Muscle layer of colon (tissue), 2 donors: ENCODE measurements at regions not wholly inside any gene's neighbourhood (a gene's known extent, or its start where the extent isn't known, plus 50 kb on each side); places are given as distances from the start of the nearest gene placed in this dataset.

Experiments used
- H3K27ac ChIP-seq: one replicate; pipeline ENCODE4 v1.7.0; 2013; ENCODE audit warnings: low read depth, mild to moderate bottlenecking, low read length, moderate library complexity
- H3K27me3 ChIP-seq, 2 donors: one replicate each; pipeline ENCODE4 v1.7.0; 2013; ENCODE audit warnings: low read length in 2 of 2, mild to moderate bottlenecking in 2 of 2; ENCODE audit not compliant: insufficient read depth in 2 of 2, control insufficient read depth in 1 of 2
- H3K36me3 ChIP-seq: one replicate; pipeline ENCODE4 v1.7.0; 2013; ENCODE audit warnings: mild to moderate bottlenecking, low read length; ENCODE audit not compliant: insufficient read depth
- H3K4me1 ChIP-seq: one replicate; pipeline ENCODE4 v1.7.0; 2013; ENCODE audit warnings: mild to moderate bottlenecking, low read length; ENCODE audit not compliant: insufficient read depth
- H3K4me3 ChIP-seq, 2 donors: one replicate each; pipeline ENCODE4 v1.7.0; 2013; ENCODE audit warnings: low read length in 2 of 2, low read depth in 1 of 2, mild to moderate bottlenecking in 1 of 2, moderate library complexity in 1 of 2
- H3K9ac ChIP-seq: one replicate; pipeline ENCODE4 v1.7.0; 2013; ENCODE audit warnings: low read length
- H3K9me3 ChIP-seq: one replicate; pipeline ENCODE4 v1.7.0; 2013; ENCODE audit warnings: mild to moderate bottlenecking, low read length
- donor health status: abdominal sarcoma.
- donor health status: Adenocarcinoma of cecum.

DNA sequence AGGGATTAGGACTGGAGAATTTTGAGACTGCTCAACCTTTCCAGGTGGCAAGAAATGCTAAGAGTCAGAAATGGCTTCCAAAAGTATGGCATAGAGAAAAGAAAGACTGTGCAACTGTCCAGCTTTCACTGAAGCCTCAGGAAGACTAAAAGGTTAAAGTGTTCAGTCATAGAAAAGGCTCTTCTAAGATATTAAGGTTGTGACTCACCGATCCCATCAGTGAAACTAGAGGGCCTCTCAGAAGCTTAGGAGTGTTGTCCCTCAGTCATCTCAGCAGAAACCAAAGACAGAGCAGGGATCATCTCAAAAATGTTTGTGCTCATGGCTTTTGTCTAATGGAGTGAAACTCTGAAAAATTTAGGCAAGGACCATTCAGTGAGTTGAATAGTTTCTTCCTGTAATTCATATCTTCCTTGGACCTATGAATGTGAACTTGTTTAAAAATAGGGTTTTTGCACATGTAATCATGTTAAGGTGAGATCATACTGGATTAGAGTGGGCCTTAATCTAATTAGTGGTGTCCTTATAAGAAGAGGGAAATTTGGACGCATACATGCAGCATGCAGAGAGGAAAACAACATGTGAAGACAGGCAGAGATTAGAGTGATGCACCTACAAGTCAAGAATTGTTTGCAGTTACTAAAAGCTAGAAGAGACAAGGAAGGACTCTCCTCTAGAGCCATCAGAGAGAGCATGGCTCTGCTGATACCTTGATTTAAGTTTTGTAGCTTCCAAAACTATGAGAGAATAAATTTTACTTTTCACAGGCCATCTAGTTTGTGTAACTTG is 71.3 kb downstream of the RPE65 start:
- Histone ChIP-seq H3K27me3 (no peaks in the 10 kb centered on the region), H3K4me1 (no peaks in the 10 kb centered on the region), H3K9ac (no peak overlapping the region), H3K36me3 (no peaks in the 10 kb centered on the region), H3K27ac (no peak overlapping the region), H3K4me3 (no peak overlapping the region), H3K9me3 (no peaks in the 10 kb centered on the region)

- Histone ChIP-seq H3K27ac (no peak overlapping the region), H3K36me3 (no peaks in the 10 kb centered on the region), H3K9me3 (no peaks in the 10 kb centered on the region), H3K4me1 (no peaks in the 10 kb centered on the region), H3K27me3 (no peaks in the 10 kb centered on the region), H3K4me3 (no peak overlapping the region), H3K9ac (no peak overlapping the region)
Measured at GRCh38 chr1:68377098-68377497, 72.7 kb downstream of the RPE65 start.

GRCh38 chr1:68376441-68376840 is 73.3 kb downstream of the RPE65 start:
- H3K27me3 ChIP-seq: no peaks in the 10 kb centered on the region
- H3K4me3 ChIP-seq: no peak overlapping the region
- no peaks in the 10 kb centered on the region for H3K36me3 ChIP-seq
- H3K27ac ChIP-seq: no peak overlapping the region
- no peaks in the 10 kb centered on the region for H3K9me3 ChIP-seq
- no peaks in the 10 kb centered on the region for H3K4me1 ChIP-seq
- no peak overlapping the region for H3K9ac ChIP-seq

GRCh38 chr1:68375919-68376318 is 73.8 kb downstream of the RPE65 start:
- Histone ChIP-seq H3K27me3 (no peaks in the 10 kb centered on the region), H3K27ac (no peak overlapping the region), H3K9me3 (no peaks in the 10 kb centered on the region)

DNA sequence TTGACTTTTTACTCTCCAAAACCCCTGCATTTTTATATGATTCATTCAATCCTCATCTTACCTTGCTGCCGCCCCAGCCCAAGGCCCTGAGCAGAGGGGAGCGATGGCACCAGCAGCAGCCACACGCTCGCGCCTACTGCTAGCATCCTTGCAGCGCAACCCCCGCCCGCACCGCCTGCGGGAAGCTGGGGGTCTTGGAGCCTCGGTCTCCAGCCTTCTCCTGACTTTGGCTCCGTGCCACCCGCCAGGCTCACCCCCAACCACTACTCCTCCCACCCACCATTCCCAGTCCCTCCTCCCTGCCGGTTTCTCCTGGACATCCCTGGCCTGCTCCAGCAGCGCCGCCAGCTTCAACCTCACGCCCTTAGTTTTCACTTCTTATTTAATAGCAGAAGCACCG is 76.6 kb downstream of the RPE65 start:
- no peaks in the 10 kb centered on the region for H3K9me3 ChIP-seq
- no peak overlapping the region for H3K27ac ChIP-seq
- H3K9ac ChIP-seq: no peak overlapping the region
- no peaks in the 10 kb centered on the region for H3K4me1 ChIP-seq
- H3K4me3 ChIP-seq: no peak overlapping the region
- no peaks in the 10 kb centered on the region for H3K27me3 ChIP-seq
- H3K36me3 ChIP-seq: no peaks in the 10 kb centered on the region

More at GRCh38 chr1:68375919-68376318, 73.8 kb downstream of the RPE65 start:
- Histone ChIP-seq H3K4me3 (no peak overlapping the region), H3K36me3 (no peaks in the 10 kb centered on the region), H3K4me1 (no peaks in the 10 kb centered on the region), H3K9ac (no peak overlapping the region)

- H3K9ac ChIP-seq: no peak overlapping the region
- H3K27ac ChIP-seq: no peak overlapping the region
- H3K4me3 ChIP-seq: no peak overlapping the region
- no peaks in the 10 kb centered on the region for H3K36me3 ChIP-seq
- H3K4me1 ChIP-seq: no peaks in the 10 kb centered on the region
- no peaks in the 10 kb centered on the region for H3K9me3 ChIP-seq
- H3K27me3 ChIP-seq: no peaks in the 10 kb centered on the region
Measured at GRCh38 chr1:68372487-68372886, 77.3 kb downstream of the RPE65 start.

DNA sequence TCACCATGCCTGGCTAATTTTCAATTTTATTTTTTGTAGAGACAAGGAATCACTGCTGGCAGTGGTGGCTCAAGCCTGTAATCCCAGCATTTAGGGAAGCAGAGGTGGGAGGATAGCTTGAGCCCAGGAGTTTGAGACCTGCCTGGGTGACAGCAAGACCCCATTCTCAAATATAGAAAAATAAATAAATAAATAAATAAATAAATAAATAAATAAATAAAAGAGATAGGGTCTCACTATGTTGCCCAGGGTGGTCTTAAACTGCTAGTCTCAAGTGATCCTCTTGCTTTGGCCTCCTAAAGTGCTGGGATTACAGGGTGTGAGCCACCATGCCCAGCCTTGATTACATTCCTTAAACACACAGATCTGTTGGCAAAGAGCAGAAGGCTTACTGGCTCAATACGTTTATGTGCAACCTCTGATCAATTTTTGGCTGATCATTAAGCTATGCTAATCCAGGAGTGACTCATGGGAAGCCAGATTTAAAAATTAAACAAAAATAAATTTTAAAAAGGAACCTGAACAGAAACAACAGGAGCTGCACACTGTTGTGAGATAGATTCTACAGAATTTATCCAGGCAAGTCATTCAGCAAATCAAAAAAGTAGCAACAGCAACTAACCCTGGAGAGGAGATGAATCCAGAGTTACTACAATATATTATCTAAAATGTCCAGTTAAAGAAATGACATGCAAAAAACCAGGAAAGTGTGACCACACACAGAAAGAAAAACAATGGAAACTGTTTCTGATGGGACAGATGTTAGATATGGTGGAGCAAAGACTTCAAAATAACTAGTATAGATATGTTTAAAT is 79.4 kb downstream of the RPE65 start:
- H3K9ac ChIP-seq: no peak overlapping the region
- H3K27ac ChIP-seq: no peak overlapping the region
- H3K36me3 ChIP-seq: no peaks in the 10 kb centered on the region

DNA sequence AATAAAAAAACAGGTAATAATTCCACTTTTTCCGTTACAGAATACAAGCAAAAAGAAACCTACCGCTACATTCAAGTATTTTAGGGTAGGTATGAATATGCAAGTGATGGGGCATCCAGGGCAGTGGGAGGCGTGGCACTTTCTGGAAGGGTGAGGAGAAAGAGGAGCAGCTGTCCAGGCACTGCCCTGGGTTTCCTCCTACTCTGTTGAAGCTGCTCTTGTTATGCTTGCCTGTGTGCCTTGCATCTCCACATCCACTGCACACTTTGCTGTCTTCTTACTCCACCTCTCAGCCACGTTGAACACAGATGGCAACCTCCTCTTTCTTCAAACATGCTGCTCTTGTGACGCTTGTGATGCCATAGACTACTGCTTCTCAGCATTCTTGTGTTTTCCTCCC is 83.2 kb downstream of the RPE65 start:
- Histone ChIP-seq H3K4me3 (no peak overlapping the region), H3K27me3 (no peaks in the 10 kb centered on the region)

More for the DNA sequence above, 79.4 kb downstream of the RPE65 start:
- Histone ChIP-seq H3K27me3 (no peaks in the 10 kb centered on the region), H3K4me1 (no peaks in the 10 kb centered on the region), H3K9me3 (no peaks in the 10 kb centered on the region), H3K4me3 (no peak overlapping the region)

DNA sequence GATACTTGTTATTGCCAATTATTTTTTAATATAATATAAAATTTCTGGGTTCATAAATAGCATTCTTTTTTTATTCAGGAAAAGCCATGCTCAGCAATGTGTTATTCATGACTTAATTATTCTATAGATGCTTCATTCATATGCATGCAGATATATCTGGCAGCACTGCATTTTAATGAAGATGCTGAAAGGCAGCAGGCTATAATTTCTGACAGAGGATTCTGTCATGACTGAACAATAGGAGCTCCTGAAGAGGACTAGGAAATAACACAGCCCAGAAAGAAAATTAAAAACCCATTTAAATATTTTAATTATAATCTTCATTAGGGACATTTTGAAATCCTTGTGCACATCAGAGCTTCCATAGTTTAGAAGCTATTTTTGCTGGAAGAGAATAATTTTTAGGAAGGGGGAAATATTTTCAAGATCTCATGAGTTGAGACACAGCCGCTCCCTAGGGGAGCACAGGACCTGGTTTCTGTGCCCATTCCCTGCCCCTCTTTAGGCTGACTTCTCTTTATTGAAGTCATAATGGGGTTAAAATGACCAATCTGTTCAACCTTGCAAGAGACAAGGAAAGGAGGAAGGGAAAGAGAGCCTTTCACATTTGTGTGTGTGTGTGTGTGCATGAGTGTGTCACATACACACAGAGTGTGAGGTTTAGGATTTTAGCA is 83.9 kb downstream of the RPE65 start:
- no peaks in the 10 kb centered on the region for H3K9me3 ChIP-seq
- H3K9ac ChIP-seq: no peak overlapping the region
- no peak overlapping the region for H3K27ac ChIP-seq
- no peaks in the 10 kb centered on the region for H3K27me3 ChIP-seq
- H3K4me1 ChIP-seq: no peaks in the 10 kb centered on the region
- H3K36me3 ChIP-seq: no peaks in the 10 kb centered on the region
- no peak overlapping the region for H3K4me3 ChIP-seq

More for the DNA sequence above, 83.2 kb downstream of the RPE65 start:
- Histone ChIP-seq H3K4me1 (no peaks in the 10 kb centered on the region), H3K27ac (no peak overlapping the region), H3K36me3 (no peaks in the 10 kb centered on the region), H3K9me3 (no peaks in the 10 kb centered on the region), H3K9ac (no peak overlapping the region)

DNA sequence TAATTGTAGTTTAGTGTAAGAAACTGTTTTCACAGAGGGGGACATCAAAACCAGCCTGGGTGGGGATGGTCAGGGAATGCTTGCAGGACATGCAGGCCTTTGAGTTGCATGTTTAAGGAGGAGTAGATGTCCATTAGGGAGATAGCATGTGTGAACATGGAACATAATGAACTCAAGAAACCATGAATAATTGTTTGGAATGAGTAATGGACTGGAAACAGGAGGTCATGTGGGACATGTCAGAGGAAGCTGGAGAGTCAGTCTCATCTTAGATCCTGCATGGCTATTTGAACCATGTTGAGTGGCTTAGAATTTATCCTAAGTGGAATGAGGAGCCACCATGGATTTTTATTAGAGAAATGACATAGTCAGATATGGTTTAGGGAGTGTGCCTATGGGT is 86.4 kb downstream of the RPE65 start:
- Histone ChIP-seq H3K9me3 (no peaks in the 10 kb centered on the region), H3K36me3 (no peaks in the 10 kb centered on the region), H3K27ac (no peak overlapping the region), H3K4me1 (peaks cover 3% of the 10 kb centered on the region), H3K9ac (no peak overlapping the region), H3K27me3 (no peaks in the 10 kb centered on the region), H3K4me3 (no peak overlapping the region)

- Histone ChIP-seq H3K9ac (no peak overlapping the region), H3K4me3 (no peak overlapping the region), H3K36me3 (no peaks in the 10 kb centered on the region), H3K9me3 (no peaks in the 10 kb centered on the region), H3K27me3 (no peaks in the 10 kb centered on the region), H3K4me1 (peaks cover 6% of the 10 kb centered on the region), H3K27ac (no peak overlapping the region)
Measured at GRCh38 chr1:68361346-68361910, 88.3 kb downstream of the RPE65 start.
